Right lobe of liver (tissue), 6 donors: ENCODE measurements at regions not wholly inside any gene's neighbourhood (a gene's known extent, or its start where the extent isn't known, plus 50 kb on each side); places are given as distances from the start of the nearest gene placed in this dataset.

Experiments used
- ATAC-seq, 4 donors: fragments of 200-7000 bp; cut with Tn5 transposase; one replicate each; pipeline ENCODE4 v1.9.1; 2020; ENCODE audit warnings: mild to moderate bottlenecking in 4 of 4, moderate library complexity in 4 of 4
- DNase-seq, 3 donors: peaks; one replicate each; pipeline ENCODE4 v3.0.0-alpha.2; 2020
- H3K27ac ChIP-seq, 3 donors: fragments of 200-600 bp; one replicate each; pipeline ENCODE4 v1.8.0; 2022
- H3K27me3 ChIP-seq, 2 donors: fragments of 200-600 bp; one replicate each; pipeline ENCODE4 v1.8.0; 2022
- H3K36me3 ChIP-seq, 4 donors: fragments of 200-600 bp; sonication (generic) in 1 of 4; one replicate each; pipeline versions ENCODE4 v1.5.1 to v1.8.0; 2017 to 2022; ENCODE audit warnings: control low read depth in 1 of 4
- H3K4me1 ChIP-seq, 4 donors: fragments of 200-600 bp; sonication (generic) in 1 of 4; one replicate each; pipeline versions ENCODE4 v1.5.1 to v1.8.0; 2017 to 2022; ENCODE audit warnings: control low read depth in 1 of 4
- H3K4me3 ChIP-seq, 3 donors: fragments of 200-600 bp; one replicate each; pipeline ENCODE4 v1.8.0; 2022
- H3K9me3 ChIP-seq, 4 donors: fragments of 200-600 bp; sonication (generic) in 1 of 4; one replicate each; pipeline versions ENCODE4 v1.5.1 to v1.8.0; 2017 to 2022; ENCODE audit warnings: control low read depth in 1 of 4
- POLR2A ChIP-seq: fragments of 450-650 bp; IDR thresholded peaks from one replicate; pipeline ENCODE4 v1.6.1; 2017; ENCODE audit warnings: antibody characterized with exemption, mild to moderate bottlenecking
- WGBS: methylation state at CpG from one replicate; pipeline ENCODE4 v1.1.6; 2018; ENCODE audit warnings: low coverage, low lambda C conversion rate; ENCODE audit not compliant: insufficient coverage; ENCODE audit errors: missing lambda C conversion rate; 5-methylcytosine and 5-hydroxymethylcytosine counted together
- intact Hi-C, 2 donors: fragments of 100-400 bp; cut with DNase I; formaldehyde crosslinking; loops; one replicate each; pipeline versions ENCODE4 v1.11.2 to v1.14.1; 2022
- TF ChIP-seq, protein P1 (sequence below), 4 donors: fragments of 200-600 bp in 3 of 4; fragments of 450-650 bp in 1 of 4; IDR thresholded peaks; one replicate each; pipeline versions ENCODE4 v1.5.1 to v1.8.0; 2016 to 2022; ENCODE audit warnings: antibody characterized with exemption in 4 of 4, mild to moderate bottlenecking in 2 of 4
- donor health status: DM: no; HTN: yes; CAD: no.
- donor health status: DM: no; HTN: no; CAD: no.
- donor health status: DM: no; HTN: no; CAD: no.
- donor health status: DM: no; HTN: yes; CAD: no.
- donor health status: DM: no; HTN: yes; CAD: no.

DNA sequence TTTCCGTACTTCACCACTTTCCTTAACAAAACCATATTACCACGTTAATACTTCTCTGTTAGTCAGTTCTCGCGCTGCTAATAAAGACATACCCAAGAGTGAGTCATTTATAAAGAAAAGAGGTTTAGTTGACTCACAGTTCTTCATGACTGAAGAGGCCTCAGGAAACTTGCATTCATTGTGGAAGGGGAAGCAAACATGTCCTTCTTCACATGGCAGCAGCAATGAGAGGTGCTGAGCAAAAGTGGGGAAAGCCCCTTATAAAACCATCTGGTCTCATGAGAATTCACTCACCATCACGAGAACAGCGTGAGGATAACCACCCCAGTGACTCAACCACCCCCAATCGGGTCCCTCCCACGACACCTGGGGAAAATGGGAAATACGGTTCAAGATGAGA is 289.8 kb upstream of the CLNK start:
- intact Hi-C loops = no loop called here
- DNase-seq (no peak), ATAC-seq (no peak)
- no peak for TF ChIP-seq POLR2A
- TF ChIP-seq, protein P1, sequence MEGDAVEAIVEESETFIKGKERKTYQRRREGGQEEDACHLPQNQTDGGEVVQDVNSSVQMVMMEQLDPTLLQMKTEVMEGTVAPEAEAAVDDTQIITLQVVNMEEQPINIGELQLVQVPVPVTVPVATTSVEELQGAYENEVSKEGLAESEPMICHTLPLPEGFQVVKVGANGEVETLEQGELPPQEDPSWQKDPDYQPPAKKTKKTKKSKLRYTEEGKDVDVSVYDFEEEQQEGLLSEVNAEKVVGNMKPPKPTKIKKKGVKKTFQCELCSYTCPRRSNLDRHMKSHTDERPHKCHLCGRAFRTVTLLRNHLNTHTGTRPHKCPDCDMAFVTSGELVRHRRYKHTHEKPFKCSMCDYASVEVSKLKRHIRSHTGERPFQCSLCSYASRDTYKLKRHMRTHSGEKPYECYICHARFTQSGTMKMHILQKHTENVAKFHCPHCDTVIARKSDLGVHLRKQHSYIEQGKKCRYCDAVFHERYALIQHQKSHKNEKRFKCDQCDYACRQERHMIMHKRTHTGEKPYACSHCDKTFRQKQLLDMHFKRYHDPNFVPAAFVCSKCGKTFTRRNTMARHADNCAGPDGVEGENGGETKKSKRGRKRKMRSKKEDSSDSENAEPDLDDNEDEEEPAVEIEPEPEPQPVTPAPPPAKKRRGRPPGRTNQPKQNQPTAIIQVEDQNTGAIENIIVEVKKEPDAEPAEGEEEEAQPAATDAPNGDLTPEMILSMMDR (IDR thresholded peaks at IDR 0.05) = no peak
- 76% methylated on average over 9 of the region's 9 CpGs for WGBS
- Histone ChIP-seq H3K4me3 (no peak overlapping the region), H3K36me3 (no peaks in the 10 kb centered on the region), H3K27ac (no peak overlapping the region), H3K4me1 (no peaks in the 10 kb centered on the region), H3K9me3 (no peaks in the 10 kb centered on the region), H3K27me3 (no peaks in the 10 kb centered on the region)

DNA sequence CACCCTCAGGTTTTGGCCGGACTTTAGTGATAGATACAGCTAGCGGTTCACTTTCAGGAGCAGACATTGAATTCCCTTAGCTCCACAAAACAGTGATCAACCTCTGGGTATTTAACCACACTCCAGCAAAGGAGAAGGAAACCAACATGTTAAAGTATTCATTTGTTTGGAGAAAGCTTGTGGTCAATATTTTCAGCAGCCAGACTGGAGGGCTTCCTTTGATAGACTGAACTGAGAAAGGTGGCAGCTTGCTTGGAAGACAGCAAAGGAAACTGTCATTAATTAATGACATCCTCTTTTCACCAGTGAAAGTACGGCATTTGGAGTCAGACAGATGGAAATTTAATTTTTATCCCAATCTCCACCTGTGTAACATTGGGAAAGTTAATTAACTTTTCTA is 289.1 kb upstream of the CLNK start:
- DNase-seq (no peak), ATAC-seq (no peak)
- Histone ChIP-seq H3K27ac (no peak overlapping the region), H3K36me3 (no peaks in the 10 kb centered on the region), H3K9me3 (no peaks in the 10 kb centered on the region), H3K4me1 (no peaks in the 10 kb centered on the region), H3K4me3 (no peak overlapping the region), H3K27me3 (no peaks in the 10 kb centered on the region)
- TF ChIP-seq, protein P1 (IDR thresholded peaks at IDR 0.05) = no peak
- no peak for TF ChIP-seq POLR2A
- intact Hi-C loops = no loop called here
- 39% methylated on average over 3 of the region's 3 CpGs for WGBS

- intact Hi-C loops = no loop called here
- DNase-seq (no peak), ATAC-seq (no peak)
- no peak for TF ChIP-seq POLR2A
- TF ChIP-seq, protein P1 (IDR thresholded peaks at IDR 0.05) = no peak
- Histone ChIP-seq H3K9me3 (no peaks in the 10 kb centered on the region), H3K36me3 (no peaks in the 10 kb centered on the region), H3K4me3 (no peak overlapping the region), H3K4me1 (no peaks in the 10 kb centered on the region), H3K27ac (no peak overlapping the region), H3K27me3 (no peaks in the 10 kb centered on the region)
- 35% methylated on average over 4 of the region's 4 CpGs for WGBS
Measured at GRCh38 chr4:10971800-10972401, 287.3 kb upstream of the CLNK start.

DNA sequence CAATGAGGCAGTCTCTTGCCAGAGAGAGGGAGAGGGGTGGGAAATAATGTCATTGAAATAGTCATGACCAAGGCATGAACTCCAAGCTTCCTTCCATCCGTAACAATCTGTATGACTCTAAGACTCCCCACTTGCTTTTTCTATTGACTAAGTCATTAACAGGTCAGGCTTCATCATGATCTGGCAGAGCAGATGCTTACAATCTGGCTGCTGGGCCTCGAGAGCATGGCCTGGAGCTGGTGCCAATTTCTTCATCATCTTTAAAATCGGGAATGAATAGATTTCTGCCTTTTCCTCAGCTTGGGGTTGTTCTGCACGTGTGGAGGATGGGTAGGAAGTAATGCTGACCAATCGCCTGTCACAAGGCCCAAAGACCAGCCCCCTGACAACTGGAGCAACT is 280.6 kb upstream of the CLNK start:
- intact Hi-C loops = no loop called here
- 27% methylated on average over 3 of the region's 5 CpGs for WGBS
- Histone ChIP-seq H3K36me3 (no peaks in the 10 kb centered on the region), H3K27me3 (no peaks in the 10 kb centered on the region), H3K4me1 (no peaks in the 10 kb centered on the region), H3K27ac (no peak overlapping the region), H3K9me3 (no peaks in the 10 kb centered on the region), H3K4me3 (no peak overlapping the region)
- DNase-seq = no peak
- TF ChIP-seq, protein P1 (IDR thresholded peaks at IDR 0.05) = no peak
- no peak for TF ChIP-seq POLR2A
- no peak for ATAC-seq
